GM21576 (cell line): ENCODE measurements at regions not wholly inside any gene's neighbourhood (a gene's known extent, or its start where the extent isn't known, plus 50 kb on each side); places are given as distances from the start of the nearest gene placed in this dataset.
A peak's percentile ranks its signal among the peaks of the same experiment; 100 is the strongest.
"Not testable (repeated sequence)": the region's sequence is repeated elsewhere in the genome, so short reads cannot be mapped to it uniquely, and the experiment has no call there.

Experiments
- ATAC-seq: cut with Tn5 transposase; IDR thresholded peaks from one replicate; pipeline ENCODE4 v1.9.1; 2021; ENCODE audit warnings: mild to moderate bottlenecking, moderate library complexity; ENCODE audit not compliant: unreplicated experiment

GRCh38 chr1:229119161-229119560, 151.8 kb upstream of the RAB4A start:
- ATAC-seq = no peak

- no peak for ATAC-seq
These were observed 151.0 kb upstream of the RAB4A start for GRCh38 chr1:229119876-229120275.

- ATAC-seq = no peak
These were observed 149.0 kb upstream of the RAB4A start for GRCh38 chr1:229121845-229122436.

GRCh38 chr1:229122606-229123005, 148.3 kb upstream of the RAB4A start:
- ATAC-seq = no peak

- ATAC-seq = no peak
These were observed 146.8 kb upstream of the RAB4A start for GRCh38 chr1:229124116-229124515.

GRCh38 chr1:229124520-229125124, 146.3 kb upstream of the RAB4A start:
- ATAC-seq = no peak

- ATAC-seq = peak; percentile 50
These were observed 143.6 kb upstream of the RAB4A start for GRCh38 chr1:229127301-229127700.

GRCh38 chr1:229128066-229128608, 142.8 kb upstream of the RAB4A start:
- no peak for ATAC-seq

GRCh38 chr1:229129301-229130027, 141.4 kb upstream of the RAB4A start:
- no peak for ATAC-seq

- ATAC-seq = no peak
These were observed 140.8 kb upstream of the RAB4A start for GRCh38 chr1:229130028-229130668.

GRCh38 chr1:229131243-229132105, 139.4 kb upstream of the RAB4A start:
- no peak for ATAC-seq

GRCh38 chr1:229132106-229132443, 138.8 kb upstream of the RAB4A start:
- no peak for ATAC-seq

GRCh38 chr1:229132706-229133105, 138.2 kb upstream of the RAB4A start:
- no peak for ATAC-seq

GRCh38 chr1:229133151-229133550, 137.8 kb upstream of the RAB4A start:
- no peak for ATAC-seq

- ATAC-seq = no peak
These were observed 137.1 kb upstream of the RAB4A start for GRCh38 chr1:229133811-229134210.

GRCh38 chr1:229134381-229135217, 136.3 kb upstream of the RAB4A start:
- not testable (repeated sequence) for ATAC-seq

- no peak for ATAC-seq
These were observed 135.1 kb upstream of the RAB4A start for GRCh38 chr1:229135773-229136172.

GRCh38 chr1:229136822-229137221, 134.1 kb upstream of the RAB4A start:
- no peak for ATAC-seq

GRCh38 chr1:229137271-229137670, 133.6 kb upstream of the RAB4A start:
- ATAC-seq = no peak

- ATAC-seq = no peak
These were observed 132.9 kb upstream of the RAB4A start for GRCh38 chr1:229138058-229138457.
